MM.1S (cell line): ENCODE measurements at regions not wholly inside any gene's neighbourhood (a gene's known extent, or its start where the extent isn't known, plus 50 kb on each side); places are given as distances from the start of the nearest gene placed in this dataset.

Experiments used
- DNase-seq: peaks from one replicate; pipeline ENCODE4 v3.0.0-alpha.2; 2015
- H2AFZ ChIP-seq: fragments of 300-600 bp; sonication (generic); 2 replicates; pipeline ENCODE4 v1.6.0; 2016; ENCODE audit warnings: antibody characterized with exemption, low read length
- H3F3A ChIP-seq: fragments of 300-600 bp; sonication (generic); 2 replicates; pipeline ENCODE4 v1.6.1; 2016; ENCODE audit warnings: mild to moderate bottlenecking, antibody characterized with exemption, low read length, moderate library complexity, mixed read lengths; ENCODE audit not compliant: insufficient read depth
- H3K27ac ChIP-seq: fragments of 300-600 bp; sonication (generic); 2 replicates; pipeline ENCODE4 v1.5.1; 2016; ENCODE audit warnings: mild to moderate bottlenecking, low read length
- H3K27me3 ChIP-seq: fragments of 300-600 bp; sonication (generic); replicated peaks from 2 replicates; pipeline ENCODE4 v1.6.0; 2016; ENCODE audit warnings: low read length; ENCODE audit not compliant: insufficient read depth
- H3K36me3 ChIP-seq: fragments of 300-600 bp; sonication (generic); replicated peaks from 2 replicates; pipeline ENCODE4 v1.6.1; 2016; ENCODE audit warnings: mild to moderate bottlenecking, low read length, mixed read lengths; ENCODE audit not compliant: insufficient read depth
- H3K4me1 ChIP-seq: fragments of 300-600 bp; sonication (generic); 2 replicates; pipeline ENCODE4 v1.6.1; 2016; ENCODE audit warnings: low read length, mixed read lengths
- H3K4me2 ChIP-seq: fragments of 300-600 bp; sonication (generic); 2 replicates; pipeline ENCODE4 v1.6.0; 2016; ENCODE audit warnings: low read depth, low read length
- H3K4me3 ChIP-seq: fragments of 300-600 bp; sonication (generic); 2 replicates; pipeline ENCODE4 v1.5.1; 2016; ENCODE audit warnings: low read length, mixed read lengths
- H3K79me2 ChIP-seq: fragments of 300-600 bp; sonication (generic); 2 replicates; pipeline ENCODE4 v1.6.1; 2016; ENCODE audit warnings: mixed run types, low read length, mixed read lengths
- H3K9ac ChIP-seq: fragments of 300-600 bp; sonication (generic); 2 replicates; pipeline ENCODE4 v1.6.1; 2016; ENCODE audit warnings: low read length, mixed read lengths
- H3K9me2 ChIP-seq: fragments of 300-600 bp; sonication (generic); replicated peaks from 2 replicates; pipeline ENCODE4 v1.6.1; 2016; ENCODE audit warnings: mild to moderate bottlenecking, low read length, mixed read lengths; ENCODE audit not compliant: insufficient read depth
- H3K9me3 ChIP-seq: fragments of 300-600 bp; sonication (generic); replicated peaks from 2 replicates; pipeline ENCODE4 v1.6.1; 2016; ENCODE audit warnings: mild to moderate bottlenecking, low read length, mixed read lengths; ENCODE audit not compliant: insufficient read depth
- H4K20me1 ChIP-seq: fragments of 300-600 bp; sonication (generic); 2 replicates; pipeline ENCODE4 v1.6.1; 2016; ENCODE audit warnings: mild to moderate bottlenecking, low read length, moderate library complexity, mixed read lengths; ENCODE audit not compliant: insufficient read depth
- CTCF ChIP-seq: fragments of 300-600 bp; sonication (generic); IDR thresholded peaks from 2 replicates; pipeline ENCODE4 v1.5.1; 2016; ENCODE audit warnings: antibody characterized with exemption, low read length, mixed read lengths
- EZH2 ChIP-seq: fragments of 300-600 bp; sonication (generic); optimal IDR thresholded peaks from 2 replicates; pipeline ENCODE3; 2017; ENCODE audit warnings: low read depth, mild to moderate bottlenecking, antibody characterized with exemption, low read length, mixed read lengths
- EZH2phosphoT487 ChIP-seq: fragments of 300-600 bp; sonication (generic); IDR thresholded peaks from 2 replicates; pipeline ENCODE4 v1.6.1; 2018; ENCODE audit warnings: antibody characterized with exemption, low read length

- H3K9me2 ChIP-seq = no peaks in the 10 kb centered on the region
- no peak overlapping the region for H3K9ac ChIP-seq
- no peak overlapping the region for H3K4me2 ChIP-seq
- H3K4me3 ChIP-seq = no peak overlapping the region
- DNase-seq = no peak
- no peaks in the 10 kb centered on the region for H3K4me1 ChIP-seq
- no peaks in the 10 kb centered on the region for H3K79me2 ChIP-seq
- H3F3A ChIP-seq = no peaks in the 10 kb centered on the region
- TF ChIP-seq EZH2 (no peak), EZH2phosphoT487 (no peak), CTCF (no peak)
- H3K9me3 ChIP-seq = no peaks in the 10 kb centered on the region
- H3K36me3 ChIP-seq = no peaks in the 10 kb centered on the region
- no peak overlapping the region for H2AFZ ChIP-seq
- no peaks in the 10 kb centered on the region for H3K27me3 ChIP-seq
- no peaks in the 10 kb centered on the region for H4K20me1 ChIP-seq
- H3K27ac ChIP-seq = no peak overlapping the region
Observed at GRCh38 chr6:9659848-9660247, 755.0 kb downstream of the TFAP2A start.

- H4K20me1 ChIP-seq = no peaks in the 10 kb centered on the region
- no peaks in the 10 kb centered on the region for H3F3A ChIP-seq
- DNase-seq = no peak
- H3K9ac ChIP-seq = no peak overlapping the region
- no peak for TF ChIP-seq EZH2phosphoT487
- TF ChIP-seq CTCF = no peak
- no peak for TF ChIP-seq EZH2
- H3K79me2 ChIP-seq = no peaks in the 10 kb centered on the region
- no peak overlapping the region for H3K27ac ChIP-seq
- peaks cover 4% of the 10 kb centered on the region for H3K4me1 ChIP-seq
- H3K9me3 ChIP-seq = no peaks in the 10 kb centered on the region
- no peaks in the 10 kb centered on the region for H3K27me3 ChIP-seq
- H3K4me3 ChIP-seq = no peak overlapping the region
- H3K36me3 ChIP-seq = no peaks in the 10 kb centered on the region
- no peak overlapping the region for H3K4me2 ChIP-seq
- no peaks in the 10 kb centered on the region for H3K9me2 ChIP-seq
- H2AFZ ChIP-seq = no peak overlapping the region
Observed at GRCh38 chr6:9657994-9658393, 756.9 kb downstream of the TFAP2A start.

DNA sequence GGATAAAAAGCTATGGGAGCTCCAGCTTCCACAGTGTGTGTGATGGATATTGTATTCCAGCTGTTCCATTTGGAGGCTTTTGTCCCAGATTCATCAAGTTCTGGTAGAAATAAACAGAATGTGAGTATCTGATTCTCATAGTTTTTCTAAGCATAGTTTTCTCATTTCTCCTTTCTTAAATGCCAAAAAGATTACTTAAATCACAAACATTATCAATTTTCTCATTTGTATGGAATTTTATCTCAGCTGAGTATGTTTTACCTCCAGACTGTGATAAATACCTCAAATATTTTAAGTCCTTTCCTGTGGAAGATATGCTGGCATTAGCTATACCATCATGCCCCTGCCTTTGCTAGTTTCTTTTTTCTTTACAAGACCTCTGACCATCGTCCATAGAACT, 767.3 kb downstream of the TFAP2A start:
- Histone ChIP-seq H3K27me3 (no peaks in the 10 kb centered on the region), H3K9ac (no peak overlapping the region), H3K4me1 (no peaks in the 10 kb centered on the region), H4K20me1 (no peaks in the 10 kb centered on the region), H3K79me2 (no peaks in the 10 kb centered on the region), H2AFZ (no peak overlapping the region), H3K9me2 (no peaks in the 10 kb centered on the region), H3K27ac (no peak overlapping the region), H3K4me3 (no peak overlapping the region), H3K36me3 (no peaks in the 10 kb centered on the region), H3K9me3 (no peaks in the 10 kb centered on the region), H3K4me2 (no peak overlapping the region), H3F3A (no peaks in the 10 kb centered on the region)
- TF ChIP-seq EZH2 = no peak
- no peak for TF ChIP-seq CTCF
- no peak for TF ChIP-seq EZH2phosphoT487
- no peak for DNase-seq
